Endothelial cell (in vitro differentiated cells): ENCODE measurements at regions not wholly inside any gene's neighbourhood (a gene's known extent, or its start where the extent isn't known, plus 50 kb on each side); places are given as distances from the start of the nearest gene placed in this dataset.

Experiments
- DNase-seq: peaks from one replicate; pipeline ENCODE4 v3.0.0; 2021; ENCODE audit warnings: low spot score
- H3K27ac Mint-ChIP-seq: one replicate; pipeline ENCODE4 v1.8.0; 2021; ENCODE audit warnings: mixed read lengths, inconsistent platforms; ENCODE audit not compliant: unreplicated experiment
- H3K27me3 Mint-ChIP-seq: one replicate; pipeline ENCODE4 v1.8.0; 2021; ENCODE audit warnings: mild to moderate bottlenecking, moderate library complexity, mixed read lengths, inconsistent platforms; ENCODE audit not compliant: unreplicated experiment
- H3K36me3 Mint-ChIP-seq: one replicate; pipeline ENCODE4 v1.8.0; 2021; ENCODE audit warnings: mild to moderate bottlenecking, low read depth, mixed read lengths, inconsistent platforms; ENCODE audit not compliant: unreplicated experiment
- H3K4me1 Mint-ChIP-seq: one replicate; pipeline ENCODE4 v1.8.0; 2021; ENCODE audit warnings: mild to moderate bottlenecking, mixed read lengths, inconsistent platforms; ENCODE audit not compliant: unreplicated experiment
- H3K4me3 Mint-ChIP-seq: one replicate; pipeline ENCODE4 v1.8.0; 2021; ENCODE audit warnings: mild to moderate bottlenecking, mixed read lengths, inconsistent platforms; ENCODE audit not compliant: unreplicated experiment
- H3K9me3 Mint-ChIP-seq: one replicate; pipeline ENCODE4 v1.8.0; 2021; ENCODE audit warnings: mixed read lengths, inconsistent platforms; ENCODE audit not compliant: unreplicated experiment
- CTCF ChIP-seq: fragments of 200-600 bp; sonication (generic); IDR thresholded peaks from one replicate; pipeline ENCODE4 v1.5.0; 2021; ENCODE audit warnings: antibody characterized with exemption; ENCODE audit not compliant: unreplicated experiment

- Mint-ChIP-seq H3K4me3 (peak overlapping the region; percentile 59), H3K36me3 (no peaks in the 10 kb centered on the region), H3K27ac (no peak overlapping the region), H3K4me1 (no peaks in the 10 kb centered on the region), H3K9me3 (no peaks in the 10 kb centered on the region), H3K27me3 (peaks cover 11% of the 10 kb centered on the region)
- DNase-seq = no peak
- TF ChIP-seq CTCF = no peak
Measured at GRCh38 chrX:120014354-120015130, 62.9 kb downstream of the RHOXF2B start.

DNA sequence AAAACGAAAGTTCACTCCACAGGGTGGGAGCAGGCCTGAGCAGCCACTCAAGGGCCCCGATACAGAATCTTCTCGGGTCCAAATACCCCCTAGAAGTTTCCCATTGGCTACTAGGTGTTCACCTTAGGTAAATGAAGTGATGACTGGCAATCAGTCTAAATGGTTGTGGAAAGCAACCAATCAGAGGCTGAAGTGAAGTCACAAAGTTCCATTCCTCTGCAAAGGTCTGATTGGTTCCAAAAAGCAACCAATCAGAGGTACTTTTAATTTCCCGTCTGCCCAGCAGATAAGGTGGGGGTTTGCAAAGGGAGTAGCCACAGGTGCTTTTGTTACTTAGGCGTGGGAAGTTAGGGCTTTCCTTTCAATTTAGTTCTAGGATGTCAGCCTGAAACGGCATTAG lies 58.2 kb upstream of the NKAP start:
- no peaks in the 10 kb centered on the region for H3K9me3 Mint-ChIP-seq
- no peak overlapping the region for H3K27ac Mint-ChIP-seq
- no peak overlapping the region for H3K4me3 Mint-ChIP-seq
- H3K27me3 Mint-ChIP-seq = peaks cover 12% of the 10 kb centered on the region
- no peak for DNase-seq
- H3K4me1 Mint-ChIP-seq = peaks cover 2% of the 10 kb centered on the region
- TF ChIP-seq CTCF = no peak
- no peaks in the 10 kb centered on the region for H3K36me3 Mint-ChIP-seq

GRCh38 chrX:120000490-120001246 lies 57.1 kb upstream of the NKAP start:
- H3K27ac Mint-ChIP-seq = no peak overlapping the region
- H3K4me1 Mint-ChIP-seq = peaks cover 2% of the 10 kb centered on the region
- DNase-seq = no peak
- TF ChIP-seq CTCF = no peak
- H3K27me3 Mint-ChIP-seq = peaks cover 16% of the 10 kb centered on the region
- H3K4me3 Mint-ChIP-seq = no peak overlapping the region
- H3K9me3 Mint-ChIP-seq = no peaks in the 10 kb centered on the region
- no peaks in the 10 kb centered on the region for H3K36me3 Mint-ChIP-seq

GRCh38 chrX:119999087-119999634 lies 55.6 kb upstream of the NKAP start:
- H3K4me1 Mint-ChIP-seq = peaks cover 2% of the 10 kb centered on the region
- H3K9me3 Mint-ChIP-seq = no peaks in the 10 kb centered on the region
- H3K36me3 Mint-ChIP-seq = no peaks in the 10 kb centered on the region
- no peak for TF ChIP-seq CTCF
- no peak overlapping the region for H3K27ac Mint-ChIP-seq
- peaks cover 16% of the 10 kb centered on the region for H3K27me3 Mint-ChIP-seq
- H3K4me3 Mint-ChIP-seq = no peak overlapping the region
- no peak for DNase-seq

DNA sequence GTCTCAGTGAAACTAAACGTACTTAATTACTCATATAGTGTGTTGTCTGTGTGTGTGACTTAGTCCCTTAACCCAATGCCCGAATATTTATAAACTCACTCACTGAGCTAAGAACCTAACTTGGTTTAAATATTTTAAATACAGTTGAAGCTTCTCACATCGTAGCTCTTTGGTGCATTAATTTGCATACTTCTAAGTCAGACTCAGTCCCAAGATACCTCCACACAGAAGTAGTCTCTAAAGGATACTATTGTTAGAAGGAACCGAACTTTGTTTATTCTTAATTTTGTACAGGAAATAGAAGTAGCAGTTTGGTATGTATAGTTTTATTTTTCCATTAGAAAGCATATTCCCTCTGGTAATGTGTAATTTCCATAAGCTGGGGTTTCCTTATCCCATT lies 54.0 kb upstream of the NKAP start:
- Mint-ChIP-seq H3K36me3 (no peaks in the 10 kb centered on the region), H3K27ac (no peak overlapping the region), H3K4me1 (peaks cover 2% of the 10 kb centered on the region), H3K4me3 (no peak overlapping the region), H3K9me3 (no peaks in the 10 kb centered on the region), H3K27me3 (peaks cover 16% of the 10 kb centered on the region)
- no peak for TF ChIP-seq CTCF
- no peak for DNase-seq
